GM18867 (cell line): ENCODE measurements at regions not wholly inside any gene's neighbourhood (a gene's known extent, or its start where the extent isn't known, plus 50 kb on each side); places are given as distances from the start of the nearest gene placed in this dataset.
"Not testable (repeated sequence)": the region's sequence is repeated elsewhere in the genome, so short reads cannot be mapped to it uniquely, and the experiment has no call there.

Experiments used
- ATAC-seq: cut with Tn5 transposase; IDR thresholded peaks from one replicate; pipeline ENCODE4 v1.9.1; 2021; ENCODE audit warnings: mild to moderate bottlenecking, moderate library complexity; ENCODE audit not compliant: unreplicated experiment

- ATAC-seq: no peak
Observed at GRCh38 chr3:61442696-61443095, 118.7 kb upstream of the PTPRG start.

GRCh38 chr3:61443886-61444285, 117.5 kb upstream of the PTPRG start:
- ATAC-seq: no peak

GRCh38 chr3:61444782-61445181, 116.6 kb upstream of the PTPRG start:
- no peak for ATAC-seq

GRCh38 chr3:61445924-61446323, 115.4 kb upstream of the PTPRG start:
- no peak for ATAC-seq

GRCh38 chr3:61446341-61446740, 115.0 kb upstream of the PTPRG start:
- no peak for ATAC-seq

- no peak for ATAC-seq
Observed at GRCh38 chr3:61448378-61448777, 113.0 kb upstream of the PTPRG start.

GRCh38 chr3:61449327-61450040, 111.9 kb upstream of the PTPRG start:
- ATAC-seq: no peak

GRCh38 chr3:61450866-61451265, 110.5 kb upstream of the PTPRG start:
- ATAC-seq: no peak

GRCh38 chr3:61451841-61452240, 109.5 kb upstream of the PTPRG start:
- no peak for ATAC-seq

GRCh38 chr3:61452535-61453090, 108.8 kb upstream of the PTPRG start:
- ATAC-seq: no peak

- no peak for ATAC-seq
Observed at GRCh38 chr3:61454006-61454585, 107.3 kb upstream of the PTPRG start.

- ATAC-seq: no peak
Observed at GRCh38 chr3:61454801-61455200, 106.6 kb upstream of the PTPRG start.

- no peak for ATAC-seq
Observed at GRCh38 chr3:61460636-61461035, 100.7 kb upstream of the PTPRG start.

GRCh38 chr3:61463191-61463590, 98.2 kb upstream of the PTPRG start:
- no peak for ATAC-seq

GRCh38 chr3:61464518-61465140, 96.7 kb upstream of the PTPRG start:
- ATAC-seq: no peak

- ATAC-seq: no peak
Observed at GRCh38 chr3:61466357-61466756, 95.0 kb upstream of the PTPRG start.

GRCh38 chr3:61483997-61484396, 77.4 kb upstream of the PTPRG start:
- no peak for ATAC-seq

- ATAC-seq: no peak
Observed at GRCh38 chr3:61493339-61493738, 68.0 kb upstream of the PTPRG start.

- ATAC-seq: not testable (repeated sequence)
Observed at GRCh38 chr3:61494309-61494708, 67.1 kb upstream of the PTPRG start.

GRCh38 chr3:61497463-61497862, 63.9 kb upstream of the PTPRG start:
- ATAC-seq: no peak

GRCh38 chr3:61505197-61505596, 56.2 kb upstream of the PTPRG start:
- ATAC-seq: no peak

GRCh38 chr3:61507946-61508345, 53.4 kb upstream of the PTPRG start:
- no peak for ATAC-seq
